HCT116 (cell line): ENCODE measurements at regions not wholly inside any gene's neighbourhood (a gene's known extent, or its start where the extent isn't known, plus 50 kb on each side); places are given as distances from the start of the nearest gene placed in this dataset.

Experiments used
- ATAC-seq: fragments of 200-7000 bp; cut with Tn5 transposase; 2 replicates; pipeline ENCODE4 v1.9.1; 2020; ENCODE audit warnings: mild to moderate bottlenecking, moderate library complexity
- BruUV-seq: library from RNA; stranded (reverse); fragments of 400-500 nt; replicated peaks from 2 replicates; lab custom pipeline; 2021; lab: Mats Ljungman, UMichigan
- CTCF ChIA-PET: fragments of 300-600 bp; sonication (Branson Sonifier 250); formaldehyde crosslinking; loops from one replicate; lab custom pipeline; 2021; ENCODE audit warnings: antibody characterized with exemption; lab: Charles Lee
- POLR2A ChIA-PET: fragments of 300-600, 350-600 bp; sonication (Branson Sonifier 250); formaldehyde crosslinking; loops from one replicate; lab custom pipeline; 2021; ENCODE audit warnings: antibody characterized with exemption; lab: Charles Lee
- RAD21 ChIA-PET, 2 experiments: fragments of 300-600 bp; sonication (Branson Sonifier 250); formaldehyde crosslinking; loops; one replicate each; lab custom pipeline; 2023; ENCODE audit warnings: low total read pairs in 2 of 2; ENCODE audit not compliant: uncharacterized antibody in 2 of 2, unreplicated experiment in 2 of 2, low non-redundant PET in 1 of 2; lab: Charles Lee
- DNase-seq: peaks from one replicate; pipeline ENCODE4 v3.0.0-alpha.2; 2010; ENCODE audit warnings: low read depth, low spot score
- H2AFZ ChIP-seq: fragments of 200-600 bp; shearing (Covaris generic), sonication (generic); 2 replicates; pipeline ENCODE4 v1.6.1; 2017; ENCODE audit warnings: low read depth, mixed run types, mixed read lengths, antibody characterized with exemption, low read length; ENCODE audit not compliant: poor library complexity, severe bottlenecking
- H3K27ac ChIP-seq: 2 replicates; pipeline ENCODE4 v1.5.1; 2012; ENCODE audit warnings: low read depth, low read length
- H3K27me3 ChIP-seq: fragments of 200-600 bp; sonication (generic); 2 replicates; pipeline ENCODE4 v1.6.1; 2016; ENCODE audit warnings: mixed run types, low read length, mixed read lengths; ENCODE audit not compliant: insufficient read depth
- H3K36me3 ChIP-seq, 2 experiments: fragments of 200-500 bp in 1 of 2; fragments of 200-600 bp in 1 of 2; sonication (Bioruptor generic) in 1 of 2; sonication (generic) in 1 of 2; 2 replicates each; pipeline versions ENCODE4 v1.5.1 to v1.6.1; 2014 to 2016; ENCODE audit warnings: low read length in 2 of 2, inconsistent platforms in 1 of 2, mixed read lengths in 1 of 2, mixed run types in 1 of 2; ENCODE audit not compliant: insufficient read depth in 2 of 2, control insufficient read depth in 1 of 2
- H3K4me1 ChIP-seq, 2 experiments: fragments of 200-600 bp in 1 of 2; sonication (generic) in 1 of 2; 2 replicates each; pipeline versions ENCODE4 v1.5.1 to v1.6.1; 2012 to 2017; ENCODE audit warnings: low read length in 2 of 2, inconsistent platforms in 1 of 2, mild to moderate bottlenecking in 1 of 2, mixed read lengths in 1 of 2, mixed run types in 1 of 2, moderate library complexity in 1 of 2; ENCODE audit not compliant: insufficient read depth in 2 of 2, control insufficient read depth in 1 of 2
- H3K4me2 ChIP-seq: fragments of 200-600 bp; sonication (generic); 2 replicates; pipeline ENCODE4 v1.6.1; 2017; ENCODE audit warnings: mixed run types, low read length, mixed read lengths
- H3K4me3 ChIP-seq, 2 experiments: fragments of 200-600 bp in 1 of 2; sonication (generic) in 1 of 2; replicated peaks in 1 of 2; 2 replicates each; pipeline ENCODE4 v1.5.1; 2011 to 2016; ENCODE audit warnings: low read length in 2 of 2, control low read depth in 1 of 2, low read depth in 1 of 2, mild to moderate bottlenecking in 1 of 2, mixed read lengths in 1 of 2, mixed run types in 1 of 2
- H3K79me2 ChIP-seq: fragments of 200-600 bp; sonication (generic); 2 replicates; pipeline ENCODE4 v1.6.1; 2017; ENCODE audit warnings: mild to moderate bottlenecking, mixed run types, low read length, moderate library complexity, mixed read lengths; ENCODE audit not compliant: insufficient read depth
- H3K9ac ChIP-seq: fragments of 200-600 bp; sonication (generic); 2 replicates; pipeline ENCODE4 v1.6.1; 2016; ENCODE audit warnings: low read length, mixed read lengths
- H3K9me2 ChIP-seq: fragments of 200-600 bp; sonication (generic), shearing (Covaris generic); 2 replicates; pipeline ENCODE4 v1.6.1; 2017; ENCODE audit warnings: mixed run types, mild to moderate bottlenecking, moderate library complexity; ENCODE audit not compliant: insufficient read depth
- H3K9me3 ChIP-seq, 2 experiments: fragments of 200-500 bp in 1 of 2; fragments of 200-600 bp in 1 of 2; sonication (Bioruptor generic) in 1 of 2; sonication (generic) in 1 of 2; 2 replicates each; pipeline ENCODE4 v1.6.1; 2014 to 2017; ENCODE audit warnings: low read length in 2 of 2, mixed read lengths in 2 of 2, inconsistent platforms in 1 of 2, low read depth in 1 of 2, mild to moderate bottlenecking in 1 of 2, mixed run types in 1 of 2, moderate library complexity in 1 of 2; ENCODE audit not compliant: control insufficient read depth in 1 of 2, insufficient read depth in 1 of 2
- H4K20me1 ChIP-seq: fragments of 200-600 bp; sonication (generic), shearing (Covaris generic); 2 replicates; pipeline ENCODE4 v1.6.1; 2017; ENCODE audit warnings: mixed run types, mild to moderate bottlenecking, moderate library complexity; ENCODE audit not compliant: insufficient read depth
- ATF3 ChIP-seq: IDR thresholded peaks from 2 replicates; pipeline ENCODE4 v1.6.1; 2012
- CBX3 ChIP-seq: IDR thresholded peaks from 2 replicates; pipeline ENCODE4 v1.6.1; 2012; ENCODE audit warnings: low read depth
- CTCF ChIP-seq, 3 experiments: fragments of 200-600 bp in 1 of 3; sonication (generic) in 1 of 3; IDR thresholded peaks in 2 of 3; conservative IDR thresholded peaks in 1 of 3; 2 replicates each; pipeline ENCODE4 v1.5.1; 2012 to 2017; ENCODE audit warnings: low read depth in 2 of 3, low read length in 2 of 3, antibody characterized with exemption in 1 of 3, borderline replicate concordance in 1 of 3, control low read depth in 1 of 3, mild to moderate bottlenecking in 1 of 3, mixed read lengths in 1 of 3, mixed run types in 1 of 3, moderate library complexity in 1 of 3; ENCODE audit not compliant: insufficient read depth in 1 of 3
- FOSL1 ChIP-seq: IDR thresholded peaks from 2 replicates; pipeline ENCODE4 v1.6.1; 2012; ENCODE audit warnings: low read depth
- POLR2AphosphoS5 ChIP-seq: IDR thresholded peaks from 2 replicates; pipeline ENCODE4 v1.6.1; 2011; ENCODE audit warnings: mild to moderate bottlenecking, low read depth, low read length, moderate library complexity
- REST ChIP-seq: IDR thresholded peaks from 2 replicates; pipeline ENCODE4 v1.6.1; 2012; ENCODE audit warnings: low read depth
- SP1 ChIP-seq: IDR thresholded peaks from 2 replicates; pipeline ENCODE4 v1.6.1; 2012; ENCODE audit warnings: low read depth
- YY1 ChIP-seq: IDR thresholded peaks from 2 replicates; pipeline ENCODE4 v1.6.1; 2011; ENCODE audit warnings: low read length, low read depth, moderate library complexity, mild to moderate bottlenecking; ENCODE audit not compliant: insufficient replicate concordance; ENCODE audit errors: extremely low read depth
- intact Hi-C: fragments of 100-400 bp; cut with micrococcal nuclease; formaldehyde crosslinking; loops from 2 replicates; pipeline ENCODE4 v1.10.0; 2022

- intact Hi-C loops, result no loop called here
- RAD21 ChIA-PET, result no interaction called here
- Histone ChIP-seq H3K27ac (no peak overlapping the region), H3K4me3 (no peak overlapping the region), H4K20me1 (no peaks in the 10 kb centered on the region), H3K9me3 (peaks cover 0 to 11% of the 10 kb centered on the region in 2 experiments; a peak in 1 of 4 replicates), H3K27me3 (no peaks in the 10 kb centered on the region), H2AFZ (no peak overlapping the region), H3K9ac (no peak overlapping the region), H3K79me2 (no peaks in the 10 kb centered on the region), H3K4me1 (no peaks in the 10 kb centered on the region; a peak in 1 of 4 replicates), H3K36me3 (no peaks in the 10 kb centered on the region), H3K9me2 (no peaks in the 10 kb centered on the region), H3K4me2 (no peak overlapping the region)
- POLR2A ChIA-PET, result no interaction called here
- no peak for ATAC-seq
- TF ChIP-seq FOSL1 (no peak), ATF3 (no peak)
- DNase-seq, result no peak
- CTCF ChIA-PET, result no interaction called here
- BruUV-seq, result no TSS peak
Observed at GRCh38 chr7:1340031-1340430, 107.4 kb downstream of the UNCX start.

GRCh38 chr7:1340461-1341360, 108.0 kb downstream of the UNCX start:
- POLR2A ChIA-PET, result no interaction called here
- H3K4me2 ChIP-seq, result no peak overlapping the region
- H3K27ac ChIP-seq, result no peak overlapping the region
- BruUV-seq, result no TSS peak
- H3K9me3 ChIP-seq, result peaks cover 0 to 11% of the 10 kb centered on the region in 2 experiments; a peak in 1 of 4 replicates
- no peaks in the 10 kb centered on the region for H4K20me1 ChIP-seq
- no peak overlapping the region for H3K9ac ChIP-seq
- DNase-seq, result no peak
- no peaks in the 10 kb centered on the region for H3K9me2 ChIP-seq
- H3K79me2 ChIP-seq, result no peaks in the 10 kb centered on the region
- no peaks in the 10 kb centered on the region for H3K27me3 ChIP-seq
- no peak overlapping the region for H3K4me3 ChIP-seq
- no peaks in the 10 kb centered on the region for H3K36me3 ChIP-seq
- intact Hi-C loops, result no loop called here
- H2AFZ ChIP-seq, result no peak overlapping the region
- H3K4me1 ChIP-seq, result no peaks in the 10 kb centered on the region; a peak in 1 of 4 replicates
- no peak for ATAC-seq
- RAD21 ChIA-PET, result no interaction called here
- no peak for TF ChIP-seq POLR2AphosphoS5
- no peak for TF ChIP-seq REST
- TF ChIP-seq CTCF (IDR thresholded peaks at IDR 0.05 in 2 of 3, conservative IDR thresholded peaks at IDR 0.05 in 1 of 3; ENCODE audit: borderline replicate concordance in 1 of 3, insufficient read depth in 1 of 3, low read depth in 2 of 3, low read length in 2 of 3), result no peak
- TF ChIP-seq YY1, result no peak
- no peak for TF ChIP-seq CBX3
- TF ChIP-seq SP1, result no peak
- CTCF ChIA-PET, result no interaction called here
